Left kidney (tissue), 1 donor: ENCODE measurements at regions not wholly inside any gene's neighbourhood (a gene's known extent, or its start where the extent isn't known, plus 50 kb on each side); places are given as distances from the start of the nearest gene placed in this dataset.

Experiments used
- DNase-seq: peaks from one replicate; pipeline ENCODE4 v3.0.0-alpha.2; 2013

- no peak for DNase-seq
Measured at GRCh38 chr2:198702796-198703195, 754.9 kb downstream of the SATB2 start.

GRCh38 chr2:198701481-198701880, 756.3 kb downstream of the SATB2 start:
- DNase-seq: no peak

- DNase-seq: no peak
Measured at GRCh38 chr2:198700319-198700718, 757.4 kb downstream of the SATB2 start.

GRCh38 chr2:198698230-198698629, 759.5 kb downstream of the SATB2 start:
- no peak for DNase-seq

GRCh38 chr2:198697794-198698193, 759.9 kb downstream of the SATB2 start:
- no peak for DNase-seq

DNA sequence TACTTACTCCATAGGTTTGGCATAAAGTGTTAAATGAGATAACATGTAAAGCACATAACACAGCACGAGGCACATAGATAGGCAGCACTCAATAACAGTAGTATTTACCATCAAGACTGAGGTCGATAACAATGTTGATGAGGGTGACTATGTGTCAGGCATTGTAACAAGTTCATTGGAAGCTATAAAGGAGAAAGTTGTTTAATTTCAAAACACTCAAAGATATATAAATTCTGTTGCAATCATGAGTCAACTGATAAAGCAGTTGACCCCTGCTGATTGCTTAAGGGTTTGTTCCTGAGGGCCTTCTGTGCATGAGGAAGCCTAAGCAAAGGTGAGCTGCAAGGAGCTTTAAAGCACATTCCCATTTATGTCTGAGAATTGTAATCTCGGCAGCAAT, 760.5 kb downstream of the SATB2 start:
- DNase-seq: no peak

DNA sequence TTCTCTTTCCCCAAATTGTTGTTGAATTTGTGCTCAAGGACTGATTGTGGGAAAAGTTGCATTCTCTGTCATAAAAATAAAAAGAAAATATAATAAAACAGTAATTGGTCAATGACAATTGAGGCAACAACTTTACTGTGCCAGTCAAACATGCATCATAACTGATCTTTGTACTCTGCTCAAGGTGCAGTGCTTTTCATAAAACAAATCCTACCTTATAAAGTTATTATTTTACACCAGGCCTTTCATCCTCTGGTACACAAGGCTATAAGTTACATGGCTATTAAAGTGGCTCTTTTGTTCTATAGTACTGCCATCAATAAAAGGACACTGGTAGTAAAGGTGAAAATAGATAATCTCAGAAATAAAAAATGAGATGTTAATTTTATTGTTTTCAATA, 761.9 kb downstream of the SATB2 start:
- DNase-seq: no peak

- DNase-seq: no peak
Measured at GRCh38 chr2:198692907-198693510, 764.7 kb downstream of the SATB2 start.

DNA sequence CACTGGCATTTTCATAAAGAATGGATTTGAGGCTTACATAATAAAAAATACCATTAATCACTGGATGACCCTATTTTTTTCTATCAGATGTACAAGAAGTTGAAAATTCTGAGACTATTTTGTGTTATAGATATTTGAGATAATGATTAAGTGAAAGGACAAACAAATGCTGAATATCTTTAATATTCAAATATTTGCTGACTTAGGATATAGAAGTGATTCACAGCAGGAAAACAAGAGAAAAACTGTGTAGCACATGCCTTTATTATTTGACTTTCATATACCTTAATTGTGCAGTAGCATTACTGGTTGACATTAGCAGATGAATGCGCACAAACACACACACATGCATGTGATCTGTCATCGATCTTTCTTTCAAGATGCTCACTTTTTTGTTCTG, 766.5 kb downstream of the SATB2 start:
- DNase-seq: no peak

GRCh38 chr2:198664321-198664720, 793.4 kb downstream of the SATB2 start:
- DNase-seq: no peak

- DNase-seq: no peak
Measured at GRCh38 chr2:198662905-198663304, 794.8 kb downstream of the SATB2 start.

- DNase-seq: no peak
Measured at GRCh38 chr2:198660501-198660900, 797.2 kb downstream of the SATB2 start.

- DNase-seq: no peak
Measured at GRCh38 chr2:198659096-198659870, 798.5 kb downstream of the SATB2 start.

DNA sequence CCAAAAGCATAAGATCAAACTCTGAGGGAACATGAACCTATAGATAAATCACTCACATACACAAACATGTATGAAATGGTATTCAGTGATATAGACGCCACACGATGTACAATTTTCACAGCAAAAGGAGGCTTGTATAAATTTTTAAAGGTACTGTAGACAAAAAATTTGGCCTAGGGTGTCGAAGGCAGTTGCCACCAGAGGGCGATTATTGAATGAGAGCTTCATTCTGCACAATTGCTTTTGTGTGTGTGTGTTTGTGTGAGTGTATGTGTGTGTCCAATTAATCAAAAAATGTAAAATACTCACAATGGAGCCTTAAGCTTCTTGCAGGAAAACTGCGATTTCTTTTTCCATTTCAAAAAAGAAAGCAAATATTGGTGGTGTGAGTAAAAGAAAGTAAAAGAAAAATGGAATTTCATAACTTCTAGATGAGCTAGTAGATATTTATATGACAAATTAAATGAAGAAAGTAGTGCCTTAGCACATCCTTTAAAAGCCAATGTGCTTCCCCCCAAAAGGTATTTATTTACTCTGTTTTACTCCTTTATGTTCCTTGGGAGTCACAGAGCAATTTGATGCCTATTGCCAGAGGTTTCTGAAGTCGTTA, 800.1 kb downstream of the SATB2 start:
- DNase-seq: peak; percentile 24

- DNase-seq: no peak
Measured at GRCh38 chr2:198656869-198657268, 800.9 kb downstream of the SATB2 start.

GRCh38 chr2:198654646-198655045, 803.1 kb downstream of the SATB2 start:
- no peak for DNase-seq

DNA sequence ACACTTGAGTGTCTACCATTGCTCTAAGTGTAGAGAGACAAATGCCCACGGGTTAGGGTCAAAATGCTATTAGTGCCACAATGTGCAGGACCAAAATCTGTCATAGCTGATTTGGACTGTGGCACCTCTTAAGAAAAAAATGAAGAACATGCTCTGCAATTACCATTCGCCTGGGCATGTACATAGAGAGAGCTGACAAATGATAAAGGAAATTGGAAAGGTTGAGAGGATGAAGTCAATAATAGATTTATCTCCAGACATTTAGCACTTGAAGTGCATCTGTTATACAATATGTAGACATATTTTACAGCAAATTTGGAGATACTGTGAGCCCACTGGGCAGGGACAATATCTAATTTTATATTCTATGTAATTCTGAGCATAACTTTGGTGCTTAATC, 804.4 kb downstream of the SATB2 start:
- DNase-seq: no peak

DNA sequence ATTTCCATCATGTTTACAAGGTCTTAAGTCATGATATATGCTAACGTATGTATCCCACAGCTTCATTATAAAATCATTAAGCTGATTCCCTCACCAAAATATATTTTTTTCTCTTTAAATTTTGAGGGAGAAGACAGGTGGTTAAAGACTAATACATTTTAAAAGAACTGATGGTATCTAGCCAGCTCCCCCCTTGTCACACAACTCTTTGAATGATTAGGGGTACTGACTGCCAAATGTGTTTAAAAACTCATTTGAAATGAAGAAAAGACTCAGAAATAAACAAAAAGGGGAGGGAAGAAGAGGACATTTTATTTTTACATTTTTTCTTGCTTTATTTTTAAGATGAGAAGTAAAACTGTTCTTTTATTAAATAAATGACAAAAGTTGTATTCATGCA, 805.3 kb downstream of the SATB2 start:
- DNase-seq: no peak

GRCh38 chr2:198645816-198646215, 811.9 kb downstream of the SATB2 start:
- no peak for DNase-seq

GRCh38 chr2:198641161-198641560, 816.6 kb downstream of the SATB2 start:
- DNase-seq: no peak

GRCh38 chr2:198640463-198640862, 817.3 kb downstream of the SATB2 start:
- no peak for DNase-seq

DNA sequence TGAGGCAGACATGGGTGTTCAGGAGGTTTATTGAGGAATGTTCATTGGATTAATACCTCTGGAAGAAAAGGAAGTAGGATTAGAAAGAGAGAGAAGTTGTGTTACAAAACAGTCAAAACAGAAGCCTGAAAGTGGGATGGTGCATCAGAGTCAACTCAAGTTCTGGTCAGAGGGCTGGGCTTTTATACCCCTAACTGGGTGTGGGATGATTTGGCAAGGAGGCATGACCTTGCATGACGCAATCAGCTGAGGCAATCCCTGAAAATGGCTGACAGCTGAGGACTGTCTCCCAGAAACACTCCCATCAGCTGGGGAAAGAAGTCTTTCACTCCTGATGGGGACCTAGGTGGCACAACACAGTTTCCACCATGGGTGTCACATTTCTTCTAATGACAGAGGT, 818.2 kb downstream of the SATB2 start:
- no peak for DNase-seq

DNA sequence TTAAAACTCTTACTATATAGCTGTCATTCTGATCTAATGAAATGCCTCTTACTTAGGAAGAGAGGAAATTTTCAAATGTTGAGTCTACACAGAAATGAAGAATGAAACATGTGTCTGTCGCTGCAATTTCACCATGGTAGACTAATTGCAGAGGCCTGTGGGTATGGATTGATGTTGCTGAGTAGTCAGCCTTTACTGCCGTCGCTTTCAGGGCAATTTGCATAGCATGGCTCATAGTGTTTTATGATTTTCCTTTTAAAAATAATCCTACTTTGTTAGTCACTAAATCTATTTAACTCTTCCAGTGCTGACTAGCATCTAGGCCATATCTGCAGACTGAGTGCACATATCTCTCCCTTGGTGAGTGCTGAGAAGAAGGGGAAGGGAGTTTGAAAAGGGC, 819.2 kb downstream of the SATB2 start:
- no peak for DNase-seq

GRCh38 chr2:198630384-198630783, 826.0 kb downstream of the PLCL1 start:
- no peak for DNase-seq
